ENCODE measurements at regions not wholly inside any gene's neighbourhood (a gene's known extent, or its start where the extent isn't known, plus 50 kb on each side); places are given as distances from the start of the nearest gene placed in this dataset.

DNA sequence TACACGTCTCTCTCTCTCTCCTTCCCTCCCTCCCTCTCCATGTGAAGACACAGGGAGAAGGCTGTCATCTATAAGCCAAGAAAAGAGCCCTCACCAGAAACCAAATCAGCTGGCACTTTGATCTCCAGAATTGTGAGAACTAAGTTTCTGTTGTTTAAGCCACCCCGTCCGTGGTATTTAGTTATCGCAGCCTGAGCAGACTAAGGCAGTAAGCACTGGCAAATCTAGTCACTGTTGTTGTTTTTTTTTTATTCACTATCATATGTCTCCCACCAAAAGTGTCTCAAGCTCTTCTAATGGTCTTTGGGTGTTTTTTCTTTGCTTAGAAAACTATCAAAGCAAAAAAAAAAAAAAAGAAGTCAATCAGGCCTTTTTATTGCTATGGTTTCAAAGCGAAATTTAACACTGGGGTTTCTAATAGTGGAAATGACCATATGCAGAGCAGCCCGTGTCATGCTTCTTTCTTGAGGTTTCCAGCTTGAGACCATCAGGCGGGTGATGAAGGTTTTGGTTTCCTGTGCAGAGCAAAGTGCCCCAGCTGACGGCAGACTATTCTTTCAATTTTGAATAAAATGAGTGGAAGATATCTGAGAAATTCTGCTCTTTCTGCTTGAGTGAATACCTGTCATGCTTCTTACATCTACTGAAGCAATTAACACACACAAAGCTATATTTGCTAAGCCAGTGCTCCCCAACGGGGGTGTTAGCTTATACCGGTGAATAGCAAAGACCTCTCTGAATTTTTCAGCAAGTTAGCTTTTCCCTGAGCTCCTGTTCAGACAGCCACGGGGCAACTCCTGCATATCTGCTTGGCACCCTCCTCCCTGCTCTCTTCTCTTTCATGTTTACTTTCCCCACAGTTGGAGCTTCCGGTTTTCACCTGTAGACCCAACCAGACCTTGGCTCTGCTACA is 394.1 kb upstream of the ATP5MC3 start:
- H3K27me3 ChIP-seq (ENCODE audit: control insufficient read depth in 2 of 2, insufficient read depth in 2 of 2, low read length in 2 of 2) = no peaks in the 10 kb centered on the region
- Mint-ChIP-seq H3K9me3 (peaks cover 0 to 5% (median 0%) of the 10 kb centered on the region in 11 donors), H3K4me1 (peaks cover 0 to 10% (median 0%) of the 10 kb centered on the region in 7 donors), H3K27me3 (peaks cover 6 to 45% (median 33%) of the 10 kb centered on the region in 5 donors), H3K4me3 (peak overlapping the region in 2 of 10 donors; percentile 12 to 25), H3K27ac (no peak overlapping the region), H3K36me3 (no peaks in the 10 kb centered on the region)
- POLR2A ChIA-PET = no interaction called here
- H3K27ac ChIP-seq (ENCODE audit: low read depth, low read length) = no peak overlapping the region
- no peaks in the 10 kb centered on the region for H3K36me3 ChIP-seq (ENCODE audit: control insufficient read depth in 2 of 3, insufficient read depth in 3 of 3, low read length in 3 of 3)
- CTCF ChIA-PET = no interaction called here
- DNase-seq (no peak), ATAC-seq (peak; percentile 73)
- H3K4me1 ChIP-seq (ENCODE audit: control insufficient read depth in 2 of 2, insufficient read depth in 2 of 2, low read length in 2 of 2) = no peaks in the 10 kb centered on the region
- H3K9me3 ChIP-seq (ENCODE audit: control insufficient read depth in 2 of 3, low read length in 3 of 3) = no peaks in the 10 kb centered on the region
- intact Hi-C loops (cut with micrococcal nuclease) = no loop called here
- no peak overlapping the region for H3K4me3 ChIP-seq (ENCODE audit: low read length)

DNA sequence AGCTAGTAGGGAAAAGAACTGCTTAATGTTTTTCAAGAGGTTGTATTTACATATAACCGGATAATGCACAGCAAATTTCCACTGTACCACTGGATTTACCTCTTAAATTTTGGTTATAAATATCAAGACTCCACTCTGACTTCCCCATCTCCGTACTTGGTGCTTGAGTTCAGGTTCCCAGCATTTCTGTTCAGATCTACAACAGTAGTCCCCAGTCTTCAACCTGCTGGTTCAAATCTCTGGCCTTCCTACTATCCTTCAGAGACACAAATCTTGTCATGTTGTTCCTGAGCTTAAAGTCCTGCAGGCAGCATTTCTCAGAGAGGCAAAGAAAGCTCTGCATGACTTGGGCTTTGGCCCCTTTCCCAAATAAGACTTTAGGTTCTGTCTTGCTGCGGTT is 392.6 kb upstream of the ATP5MC3 start:
- Mint-ChIP-seq H3K4me3 (no peak overlapping the region), H3K27me3 (peaks cover 6 to 43% (median 25%) of the 10 kb centered on the region in 5 donors), H3K36me3 (no peaks in the 10 kb centered on the region), H3K27ac (no peak overlapping the region), H3K9me3 (peaks cover 0 to 5% (median 0%) of the 10 kb centered on the region in 11 donors), H3K4me1 (peaks cover 0 to 10% (median 0%) of the 10 kb centered on the region in 7 donors)
- H3K27ac ChIP-seq (ENCODE audit: low read depth, low read length) = no peak overlapping the region
- ChIA-PET CTCF (no interaction called here), POLR2A (no interaction called here)
- ATAC-seq (no peak), DNase-seq (no peak)
- H3K36me3 ChIP-seq (ENCODE audit: control insufficient read depth in 2 of 3, insufficient read depth in 3 of 3, low read length in 3 of 3) = no peaks in the 10 kb centered on the region
- no peaks in the 10 kb centered on the region for H3K4me1 ChIP-seq (ENCODE audit: control insufficient read depth in 2 of 2, insufficient read depth in 2 of 2, low read length in 2 of 2)
- no peaks in the 10 kb centered on the region for H3K9me3 ChIP-seq (ENCODE audit: control insufficient read depth in 2 of 3, low read length in 3 of 3)
- no peaks in the 10 kb centered on the region for H3K27me3 ChIP-seq (ENCODE audit: control insufficient read depth in 2 of 2, insufficient read depth in 2 of 2, low read length in 2 of 2)
- intact Hi-C loops (cut with micrococcal nuclease) = no loop called here
- no peak overlapping the region for H3K4me3 ChIP-seq (ENCODE audit: low read length)

DNA sequence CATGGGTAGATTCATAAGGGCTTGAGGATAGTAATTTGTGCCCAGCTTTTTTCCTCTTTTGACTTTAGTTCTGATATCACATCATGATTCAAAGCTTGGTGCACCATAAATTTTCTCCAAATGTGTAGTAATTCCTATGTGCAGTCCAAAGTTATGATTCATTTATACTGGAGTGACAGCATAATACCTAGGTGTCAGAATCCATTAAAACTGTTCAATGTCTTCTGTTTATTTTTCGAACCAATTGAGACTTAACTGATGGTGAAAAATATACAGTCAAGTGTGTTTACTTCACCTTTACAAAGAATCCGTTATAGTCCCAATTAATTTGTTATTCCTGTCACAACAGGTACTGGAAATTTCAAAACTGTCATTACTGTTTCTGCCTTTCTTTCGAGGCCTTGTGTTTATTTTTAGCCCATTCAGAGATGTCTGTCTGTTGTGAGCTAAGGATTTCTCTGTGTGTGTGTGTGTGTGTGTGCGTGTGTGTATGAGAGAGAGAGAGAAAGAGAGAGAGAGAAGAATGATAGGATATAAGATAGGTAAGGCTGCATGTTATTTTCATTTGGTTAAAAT is 389.7 kb upstream of the ATP5MC3 start:
- no peaks in the 10 kb centered on the region for H3K36me3 Mint-ChIP-seq
- H3K27ac Mint-ChIP-seq = no peak overlapping the region
- DNase-seq (no peak), ATAC-seq (no peak)
- H3K9me3 Mint-ChIP-seq = peaks cover 0 to 5% (median 0%) of the 10 kb centered on the region in 11 donors
- ChIA-PET CTCF (no interaction called here), POLR2A (no interaction called here)
- peaks cover 5 to 40% (median 8%) of the 10 kb centered on the region in 5 donors for H3K27me3 Mint-ChIP-seq
- H3K9me3 ChIP-seq (ENCODE audit: control insufficient read depth in 2 of 3, low read length in 3 of 3) = no peaks in the 10 kb centered on the region
- intact Hi-C loops (cut with micrococcal nuclease) = no loop called here
- no peak overlapping the region for H3K27ac ChIP-seq (ENCODE audit: low read depth, low read length)
- no peaks in the 10 kb centered on the region for H3K4me1 ChIP-seq (ENCODE audit: control insufficient read depth in 2 of 2, insufficient read depth in 2 of 2, low read length in 2 of 2)
- no peaks in the 10 kb centered on the region for H3K36me3 ChIP-seq (ENCODE audit: control insufficient read depth in 2 of 3, insufficient read depth in 3 of 3, low read length in 3 of 3)
- H3K4me3 ChIP-seq (ENCODE audit: low read length) = no peak overlapping the region
- H3K4me3 Mint-ChIP-seq = no peak overlapping the region
- peaks cover 0 to 9% (median 0%) of the 10 kb centered on the region in 7 donors for H3K4me1 Mint-ChIP-seq
- H3K27me3 ChIP-seq (ENCODE audit: control insufficient read depth in 2 of 2, insufficient read depth in 2 of 2, low read length in 2 of 2) = no peaks in the 10 kb centered on the region

DNA sequence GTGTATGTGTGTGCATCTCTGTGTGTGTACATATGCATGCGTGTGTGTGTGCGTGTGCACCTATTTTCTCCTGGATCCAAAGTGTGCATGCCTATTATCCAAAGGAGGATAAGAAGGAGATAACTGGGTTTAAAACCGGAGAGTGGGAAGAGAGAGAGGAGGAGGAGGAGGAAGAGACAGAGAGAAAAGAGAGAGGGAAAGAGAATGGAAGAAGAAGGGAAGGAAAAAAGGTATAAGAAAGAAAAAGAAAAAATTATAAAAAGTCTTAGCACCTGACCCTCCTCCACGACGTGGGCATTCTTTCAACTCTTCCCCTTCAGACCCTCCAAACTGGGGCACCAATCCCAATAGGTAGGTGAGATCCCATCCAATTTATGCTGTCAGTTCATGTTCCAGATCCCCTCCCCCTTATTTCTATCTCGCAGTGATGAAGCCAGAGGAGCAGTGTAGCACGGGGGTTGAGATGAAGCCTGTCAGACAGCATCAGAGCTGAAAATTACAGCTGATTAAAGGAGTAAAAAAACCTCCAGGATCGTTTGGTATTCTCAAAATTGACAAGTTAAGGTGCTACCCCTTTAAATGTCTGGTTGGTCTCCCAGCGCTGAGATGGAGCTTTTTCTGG is 386.7 kb upstream of the ATP5MC3 start:
- Mint-ChIP-seq H3K9me3 (no peaks in the 10 kb centered on the region), H3K27me3 (peaks cover 0 to 25% (median 2%) of the 10 kb centered on the region in 5 donors)

DNA sequence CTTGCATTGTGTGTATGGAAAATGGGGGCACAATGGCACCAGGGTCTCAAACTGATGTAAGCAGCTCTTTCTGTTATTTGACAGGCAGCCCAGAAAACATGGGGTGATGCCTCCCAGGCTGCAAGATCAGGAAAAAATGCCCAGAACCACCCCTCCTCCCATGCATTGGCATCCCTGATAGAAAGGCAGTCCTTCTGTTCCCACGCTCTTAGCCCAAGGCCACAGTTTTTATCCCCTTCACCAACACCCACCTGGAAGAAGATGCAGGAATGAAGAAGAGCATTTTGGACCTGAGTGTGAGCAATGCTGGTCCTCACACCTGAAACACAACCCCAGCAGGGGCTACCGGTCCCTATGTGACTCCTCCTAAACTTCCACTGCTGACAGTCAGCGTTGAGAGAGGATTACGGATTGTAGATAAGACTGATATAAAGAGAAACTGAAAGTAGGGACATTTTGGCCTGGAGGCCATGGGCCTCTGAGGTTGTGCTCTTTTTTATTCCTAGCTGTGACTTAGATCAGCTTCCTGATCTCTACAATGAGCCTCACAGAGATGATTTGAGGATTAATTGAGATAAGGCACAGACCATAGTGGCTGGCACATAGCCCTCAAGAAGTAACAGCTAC is 386.0 kb upstream of the ATP5MC3 start:
- Histone ChIP-seq H3K9me3 (ENCODE audit: control insufficient read depth in 2 of 3, low read length in 3 of 3) (no peaks in the 10 kb centered on the region), H3K36me3 (ENCODE audit: control insufficient read depth in 2 of 3, insufficient read depth in 3 of 3, low read length in 3 of 3) (no peaks in the 10 kb centered on the region), H3K4me3 (ENCODE audit: low read length) (no peak overlapping the region), H3K27me3 (ENCODE audit: control insufficient read depth in 2 of 2, insufficient read depth in 2 of 2, low read length in 2 of 2) (no peaks in the 10 kb centered on the region), H3K27ac (ENCODE audit: low read depth, low read length) (no peak overlapping the region), H3K4me1 (ENCODE audit: control insufficient read depth in 2 of 2, insufficient read depth in 2 of 2, low read length in 2 of 2) (no peaks in the 10 kb centered on the region)
- ATAC-seq = no peak
- intact Hi-C loops (cut with micrococcal nuclease) = no loop called here
- no peak for DNase-seq
- ChIA-PET CTCF (no interaction called here), POLR2A (no interaction called here)
- H3K4me1 Mint-ChIP-seq = peaks cover 0 to 2% (median 0%) of the 10 kb centered on the region in 7 donors
- no peak overlapping the region for H3K27ac Mint-ChIP-seq
- H3K36me3 Mint-ChIP-seq = no peaks in the 10 kb centered on the region
- H3K27me3 Mint-ChIP-seq = peaks cover 0 to 23% (median 0%) of the 10 kb centered on the region in 5 donors
- peaks cover 0 to 3% (median 0%) of the 10 kb centered on the region in 11 donors for H3K9me3 Mint-ChIP-seq
- H3K4me3 Mint-ChIP-seq = no peak overlapping the region

More for the DNA sequence above, 386.7 kb upstream of the ATP5MC3 start:
- Mint-ChIP-seq H3K4me1 (peaks cover 0 to 2% (median 0%) of the 10 kb centered on the region in 7 donors), H3K4me3 (no peak overlapping the region), H3K27ac (no peak overlapping the region), H3K36me3 (no peaks in the 10 kb centered on the region)
- DNase-seq (no peak), ATAC-seq (no peak)
- Histone ChIP-seq H3K27ac (ENCODE audit: low read depth, low read length) (no peak overlapping the region), H3K27me3 (ENCODE audit: control insufficient read depth in 2 of 2, insufficient read depth in 2 of 2, low read length in 2 of 2) (no peaks in the 10 kb centered on the region), H3K4me1 (ENCODE audit: control insufficient read depth in 2 of 2, insufficient read depth in 2 of 2, low read length in 2 of 2) (no peaks in the 10 kb centered on the region), H3K9me3 (ENCODE audit: control insufficient read depth in 2 of 3, low read length in 3 of 3) (no peaks in the 10 kb centered on the region), H3K4me3 (ENCODE audit: low read length) (no peak overlapping the region), H3K36me3 (ENCODE audit: control insufficient read depth in 2 of 3, insufficient read depth in 3 of 3, low read length in 3 of 3) (no peaks in the 10 kb centered on the region)
- CTCF ChIA-PET = no interaction called here
- intact Hi-C loops (cut with micrococcal nuclease) = no loop called here
- POLR2A ChIA-PET = no interaction called here

DNA sequence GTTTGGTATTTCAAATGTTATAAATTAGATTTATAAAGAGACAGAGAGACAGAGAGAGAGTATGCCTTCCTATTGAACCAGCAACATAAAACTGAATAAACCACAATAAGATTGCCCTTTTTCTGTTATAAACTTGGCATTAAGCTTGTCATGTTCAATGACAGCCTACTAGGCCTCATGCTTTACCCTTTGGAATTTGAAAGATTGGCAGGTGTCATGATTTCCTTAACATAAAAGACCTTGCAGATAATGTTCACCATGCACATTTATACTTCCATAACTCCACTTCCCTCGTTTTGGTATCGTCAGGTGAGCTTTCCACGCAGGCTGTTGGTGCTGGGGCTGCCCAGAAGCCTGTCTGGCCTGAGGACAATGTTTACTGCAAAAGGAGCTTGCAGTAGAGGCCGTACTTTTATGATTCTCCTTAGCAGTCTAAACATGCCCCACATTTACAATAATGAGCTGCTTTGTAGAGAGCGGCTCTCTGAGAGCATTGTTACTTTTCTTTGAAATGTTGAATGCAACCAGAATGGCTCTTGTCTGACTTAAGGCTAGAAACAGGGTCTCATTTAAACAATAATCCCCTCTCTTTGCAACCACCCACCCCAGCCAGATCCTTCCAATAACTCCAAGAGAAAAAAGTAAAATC is 379.1 kb upstream of the ATP5MC3 start:
- intact Hi-C loops (cut with micrococcal nuclease) = no loop called here
- no peaks in the 10 kb centered on the region for H3K4me1 Mint-ChIP-seq
- CTCF ChIA-PET = no interaction called here

More for the DNA sequence above, 379.1 kb upstream of the ATP5MC3 start:
- H3K27ac Mint-ChIP-seq = no peak overlapping the region
- H3K9me3 Mint-ChIP-seq = peaks cover 0 to 3% (median 0%) of the 10 kb centered on the region in 11 donors
- POLR2A ChIA-PET = no interaction called here
- H3K27ac ChIP-seq (ENCODE audit: low read depth, low read length) = no peak overlapping the region
- H3K9me3 ChIP-seq (ENCODE audit: control insufficient read depth in 2 of 3, low read length in 3 of 3) = no peaks in the 10 kb centered on the region
- H3K27me3 ChIP-seq (ENCODE audit: control insufficient read depth in 2 of 2, insufficient read depth in 2 of 2, low read length in 2 of 2) = no peaks in the 10 kb centered on the region
- H3K36me3 ChIP-seq (ENCODE audit: control insufficient read depth in 2 of 3, insufficient read depth in 3 of 3, low read length in 3 of 3) = no peaks in the 10 kb centered on the region
- DNase-seq (no peak), ATAC-seq (no peak)
- no peaks in the 10 kb centered on the region for H3K4me1 ChIP-seq (ENCODE audit: control insufficient read depth in 2 of 2, insufficient read depth in 2 of 2, low read length in 2 of 2)
- H3K4me3 ChIP-seq (ENCODE audit: low read length) = no peak overlapping the region
- peaks cover 10 to 27% (median 15%) of the 10 kb centered on the region in 5 donors for H3K27me3 Mint-ChIP-seq
- H3K4me3 Mint-ChIP-seq = no peak overlapping the region
- no peaks in the 10 kb centered on the region for H3K36me3 Mint-ChIP-seq

All from naive thymus-derived CD4-positive, alpha-beta T cell (primary cell).